ENCODE measurements at regions not wholly inside any gene's neighbourhood (a gene's known extent, or its start where the extent isn't known, plus 50 kb on each side); places are given as distances from the start of the nearest gene placed in this dataset.

DNA sequence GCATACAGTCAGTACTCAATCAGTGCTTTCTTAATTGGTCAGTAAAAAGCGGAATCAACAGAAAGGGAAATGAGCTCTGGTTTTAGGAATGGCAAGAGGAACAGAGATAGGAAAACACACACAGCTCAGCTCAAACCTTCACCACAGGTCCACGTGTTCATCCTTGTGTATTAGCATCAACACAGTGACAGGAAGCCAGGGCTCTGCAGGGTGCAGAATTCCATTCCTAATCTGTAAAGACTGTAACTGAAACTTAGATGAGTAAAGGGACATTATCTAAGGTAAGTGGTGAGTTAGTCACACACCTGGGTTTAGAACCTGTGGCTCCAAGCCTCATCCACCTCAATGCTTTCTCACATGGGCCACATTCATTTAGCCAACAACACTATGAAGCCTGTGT lies 1242.2 kb upstream of the TMEM132C start:
- no peak for TF ChIP-seq RFX5 (IDR thresholded peaks at IDR 0.05; ENCODE audit: borderline replicate concordance, low read depth, low read length)
- TF ChIP-seq, protein P1, sequence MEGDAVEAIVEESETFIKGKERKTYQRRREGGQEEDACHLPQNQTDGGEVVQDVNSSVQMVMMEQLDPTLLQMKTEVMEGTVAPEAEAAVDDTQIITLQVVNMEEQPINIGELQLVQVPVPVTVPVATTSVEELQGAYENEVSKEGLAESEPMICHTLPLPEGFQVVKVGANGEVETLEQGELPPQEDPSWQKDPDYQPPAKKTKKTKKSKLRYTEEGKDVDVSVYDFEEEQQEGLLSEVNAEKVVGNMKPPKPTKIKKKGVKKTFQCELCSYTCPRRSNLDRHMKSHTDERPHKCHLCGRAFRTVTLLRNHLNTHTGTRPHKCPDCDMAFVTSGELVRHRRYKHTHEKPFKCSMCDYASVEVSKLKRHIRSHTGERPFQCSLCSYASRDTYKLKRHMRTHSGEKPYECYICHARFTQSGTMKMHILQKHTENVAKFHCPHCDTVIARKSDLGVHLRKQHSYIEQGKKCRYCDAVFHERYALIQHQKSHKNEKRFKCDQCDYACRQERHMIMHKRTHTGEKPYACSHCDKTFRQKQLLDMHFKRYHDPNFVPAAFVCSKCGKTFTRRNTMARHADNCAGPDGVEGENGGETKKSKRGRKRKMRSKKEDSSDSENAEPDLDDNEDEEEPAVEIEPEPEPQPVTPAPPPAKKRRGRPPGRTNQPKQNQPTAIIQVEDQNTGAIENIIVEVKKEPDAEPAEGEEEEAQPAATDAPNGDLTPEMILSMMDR (IDR thresholded peaks at IDR 0.05; ENCODE audit: control extremely low read depth in 1 of 3, insufficient read depth in 1 of 3, low read depth in 1 of 3, low read length in 3 of 3), result no peak
- no peak for TF ChIP-seq SP2 (IDR thresholded peaks at IDR 0.05; ENCODE audit: low read length)
- no peak for TF ChIP-seq SRF (IDR thresholded peaks at IDR 0.05; ENCODE audit: low read depth, low read length)
- TF ChIP-seq RAD21 (IDR thresholded peaks at IDR 0.05 in 1 of 2, conservative IDR thresholded peaks at IDR 0.05 in 1 of 2; ENCODE audit: low read depth in 2 of 2, low read length in 2 of 2), result no peak
- TF ChIP-seq NRF1 (IDR thresholded peaks at IDR 0.05; ENCODE audit: low read depth, low read length), result no peak
- TF ChIP-seq BRCA1 (IDR thresholded peaks at IDR 0.05; ENCODE audit: low read depth, low read length), result no peak
- no peak for TF ChIP-seq EZH2 (IDR thresholded peaks at IDR 0.05; ENCODE audit: low read depth, low read length, severe bottlenecking)
- TF ChIP-seq POLR2AphosphoS5 (IDR thresholded peaks at IDR 0.05; ENCODE audit: low read depth, low read length), result no peak
- TF ChIP-seq MAFK (IDR thresholded peaks at IDR 0.05; ENCODE audit: low read depth, low read length), result no peak
- TF ChIP-seq CHD1 (IDR thresholded peaks at IDR 0.05; ENCODE audit: low read depth, low read length), result no peak
- no peak for TF ChIP-seq POLR2A (IDR thresholded peaks at IDR 0.05; ENCODE audit: control extremely low read depth in 1 of 2, low read depth in 2 of 2, low read length in 2 of 2)
